Keratinocyte (primary cell): ENCODE measurements at regions not wholly inside any gene's neighbourhood (a gene's known extent, or its start where the extent isn't known, plus 50 kb on each side); places are given as distances from the start of the nearest gene placed in this dataset.

Experiments
- DNase-seq: peaks from one replicate; pipeline ENCODE4 v3.0.0-alpha.2; 2011; ENCODE audit warnings: low read depth, missing footprints, low spot score
- FAIRE-seq: peaks from 2 replicates; lab custom pipeline; 2011; peaks lifted over from hg19 to GRCh38; lab: Jason Lieb, UNC
- H2AFZ ChIP-seq: 2 replicates; pipeline ENCODE4 v1.6.0; 2012; ENCODE audit warnings: low read length, control low read depth, inconsistent platforms; ENCODE audit not compliant: control insufficient read depth
- H3K27ac ChIP-seq: 2 replicates; pipeline ENCODE4 v1.5.1; 2011; ENCODE audit warnings: low read length; ENCODE audit not compliant: control insufficient read depth, insufficient read depth
- H3K27me3 ChIP-seq: 3 replicates; pipeline ENCODE4 v1.6.0; 2011; ENCODE audit warnings: low read length; ENCODE audit not compliant: control insufficient read depth, insufficient read depth; ENCODE audit errors: extremely low read depth
- H3K36me3 ChIP-seq, 2 experiments: 2 replicates in 1 of 2; 3 replicates in 1 of 2; pipeline ENCODE4 v1.5.1; 2011; ENCODE audit warnings: low read length in 2 of 2, mild to moderate bottlenecking in 1 of 2; ENCODE audit not compliant: control insufficient read depth in 2 of 2, insufficient read depth in 2 of 2; ENCODE audit errors: extremely low read depth in 1 of 2
- H3K4me1 ChIP-seq: 3 replicates; pipeline ENCODE4 v1.5.1; 2011; ENCODE audit warnings: low read length; ENCODE audit not compliant: control insufficient read depth, insufficient read depth; ENCODE audit errors: extremely low read depth
- H3K4me2 ChIP-seq: 3 replicates; pipeline ENCODE4 v1.6.0; 2011; ENCODE audit warnings: low read depth, low read length; ENCODE audit not compliant: control insufficient read depth, insufficient read depth; ENCODE audit errors: extremely low read depth
- H3K4me3 ChIP-seq, 3 experiments: fragments of 200-600 bp in 1 of 3; sonication (generic) in 1 of 3; 2 replicates in 2 of 3; 3 replicates in 1 of 3; pipeline ENCODE4 v1.5.1; 2011 to 2016; ENCODE audit warnings: low read length in 3 of 3, mild to moderate bottlenecking in 3 of 3, control low read depth in 2 of 3, inconsistent platforms in 1 of 3, low read depth in 1 of 3, mixed read lengths in 1 of 3, mixed run types in 1 of 3, moderate library complexity in 1 of 3; ENCODE audit not compliant: control insufficient read depth in 2 of 3, insufficient read depth in 2 of 3; ENCODE audit errors: extremely low read depth in 1 of 3
- H3K79me2 ChIP-seq: 2 replicates; pipeline ENCODE4 v1.6.0; 2012; ENCODE audit warnings: low read length; ENCODE audit not compliant: control insufficient read depth, insufficient read depth
- H3K9ac ChIP-seq: 3 replicates; pipeline ENCODE4 v1.6.0; 2011; ENCODE audit warnings: low read length; ENCODE audit not compliant: control insufficient read depth, insufficient read depth; ENCODE audit errors: extremely low read depth
- H3K9me1 ChIP-seq: 3 replicates; pipeline ENCODE4 v1.6.0; 2011; ENCODE audit warnings: low read length; ENCODE audit not compliant: control insufficient read depth, insufficient read depth; ENCODE audit errors: extremely low read depth
- H3K9me3 ChIP-seq: 2 replicates; pipeline ENCODE4 v1.5.1; 2012; ENCODE audit warnings: low read depth, low read length; ENCODE audit not compliant: control insufficient read depth
- H4K20me1 ChIP-seq: 3 replicates; pipeline ENCODE4 v1.6.0; 2011; ENCODE audit warnings: low read length; ENCODE audit not compliant: control insufficient read depth, insufficient read depth; ENCODE audit errors: extremely low read depth
- EZH2 ChIP-seq: IDR thresholded peaks from one replicate; pipeline ENCODE4 v1.6.1; 2012; ENCODE audit warnings: inconsistent platforms, mild to moderate bottlenecking, low read length, moderate library complexity
- dilution Hi-C: fragments of 300-500 bp; cut with MboI; formaldehyde crosslinking; loops from one replicate; pipeline ENCODE4 v1.7.0; 2020; ENCODE audit warnings: low sequenced_read_pairs; ENCODE audit not compliant: extremely low pct_ligation_motif_present
- TF ChIP-seq, protein P1 (sequence below), 3 experiments: IDR thresholded peaks in 1 of 3; conservative IDR thresholded peaks in 1 of 3; optimal IDR thresholded peaks in 1 of 3; 2 replicates in 2 of 3; 3 replicates in 1 of 3; pipeline versions ENCODE3 to v1.5.1; 2011; ENCODE audit warnings: low read length in 3 of 3, mild to moderate bottlenecking in 3 of 3, moderate library complexity in 2 of 3, control low read depth in 1 of 3, inconsistent platforms in 1 of 3; ENCODE audit not compliant: insufficient read depth in 2 of 3; ENCODE audit errors: extremely low read depth in 1 of 3

DNA sequence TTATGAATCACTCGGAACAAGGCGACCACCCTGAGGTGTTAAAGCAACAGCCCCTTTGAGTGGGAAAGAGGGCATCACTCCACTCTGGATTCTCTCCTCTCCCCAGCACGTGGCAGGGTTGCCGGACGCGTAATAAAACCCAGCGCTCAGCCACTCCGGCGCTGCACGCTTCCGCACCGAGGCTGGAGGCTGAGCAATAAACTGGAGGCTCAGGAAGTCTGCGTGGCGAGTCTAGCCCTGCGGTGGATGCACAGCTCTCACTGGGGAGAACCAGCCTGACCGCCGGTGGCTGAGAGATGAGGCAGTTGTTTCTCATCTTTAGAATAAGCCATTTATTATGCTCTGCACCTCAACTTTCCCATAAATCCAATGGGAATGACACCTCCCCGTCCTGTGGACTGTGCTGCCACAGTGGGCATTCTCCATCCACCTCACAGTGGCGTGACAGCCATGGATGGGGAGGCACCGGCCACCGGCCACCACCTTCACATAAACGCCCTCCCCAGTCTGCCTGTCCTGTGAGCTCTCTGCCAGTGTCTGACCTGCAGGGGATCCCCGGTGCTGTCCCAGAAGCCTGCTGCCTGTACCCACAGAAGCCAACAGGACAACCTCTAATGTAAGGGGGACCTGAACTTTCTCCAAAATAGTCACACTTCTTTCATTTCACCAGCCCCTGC lies 64.2 kb upstream of the GGTLC1 start:
- no peaks in the 10 kb centered on the region for H3K9me1 ChIP-seq
- no peaks in the 10 kb centered on the region for H3K9me3 ChIP-seq
- H3K4me2 ChIP-seq = no peak overlapping the region
- dilution Hi-C loops = no loop called here
- H3K27ac ChIP-seq = no peak overlapping the region
- no peaks in the 10 kb centered on the region for H3K36me3 ChIP-seq
- FAIRE-seq (no peak), DNase-seq (no peak)
- H4K20me1 ChIP-seq = no peaks in the 10 kb centered on the region
- H3K4me1 ChIP-seq = no peaks in the 10 kb centered on the region
- no peak overlapping the region for H2AFZ ChIP-seq
- no peak overlapping the region for H3K9ac ChIP-seq
- TF ChIP-seq, protein P1, sequence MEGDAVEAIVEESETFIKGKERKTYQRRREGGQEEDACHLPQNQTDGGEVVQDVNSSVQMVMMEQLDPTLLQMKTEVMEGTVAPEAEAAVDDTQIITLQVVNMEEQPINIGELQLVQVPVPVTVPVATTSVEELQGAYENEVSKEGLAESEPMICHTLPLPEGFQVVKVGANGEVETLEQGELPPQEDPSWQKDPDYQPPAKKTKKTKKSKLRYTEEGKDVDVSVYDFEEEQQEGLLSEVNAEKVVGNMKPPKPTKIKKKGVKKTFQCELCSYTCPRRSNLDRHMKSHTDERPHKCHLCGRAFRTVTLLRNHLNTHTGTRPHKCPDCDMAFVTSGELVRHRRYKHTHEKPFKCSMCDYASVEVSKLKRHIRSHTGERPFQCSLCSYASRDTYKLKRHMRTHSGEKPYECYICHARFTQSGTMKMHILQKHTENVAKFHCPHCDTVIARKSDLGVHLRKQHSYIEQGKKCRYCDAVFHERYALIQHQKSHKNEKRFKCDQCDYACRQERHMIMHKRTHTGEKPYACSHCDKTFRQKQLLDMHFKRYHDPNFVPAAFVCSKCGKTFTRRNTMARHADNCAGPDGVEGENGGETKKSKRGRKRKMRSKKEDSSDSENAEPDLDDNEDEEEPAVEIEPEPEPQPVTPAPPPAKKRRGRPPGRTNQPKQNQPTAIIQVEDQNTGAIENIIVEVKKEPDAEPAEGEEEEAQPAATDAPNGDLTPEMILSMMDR (optimal IDR thresholded peaks at IDR 0.05 in 1 of 3, IDR thresholded peaks at IDR 0.05 in 1 of 3, conservative IDR thresholded peaks at IDR 0.05 in 1 of 3; ENCODE audit: extremely low read depth in 1 of 3, insufficient read depth in 2 of 3, low read length in 3 of 3) = no peak
- TF ChIP-seq EZH2 = no peak
- no peak overlapping the region for H3K4me3 ChIP-seq
- H3K27me3 ChIP-seq = no peaks in the 10 kb centered on the region
- H3K79me2 ChIP-seq = no peaks in the 10 kb centered on the region

DNA sequence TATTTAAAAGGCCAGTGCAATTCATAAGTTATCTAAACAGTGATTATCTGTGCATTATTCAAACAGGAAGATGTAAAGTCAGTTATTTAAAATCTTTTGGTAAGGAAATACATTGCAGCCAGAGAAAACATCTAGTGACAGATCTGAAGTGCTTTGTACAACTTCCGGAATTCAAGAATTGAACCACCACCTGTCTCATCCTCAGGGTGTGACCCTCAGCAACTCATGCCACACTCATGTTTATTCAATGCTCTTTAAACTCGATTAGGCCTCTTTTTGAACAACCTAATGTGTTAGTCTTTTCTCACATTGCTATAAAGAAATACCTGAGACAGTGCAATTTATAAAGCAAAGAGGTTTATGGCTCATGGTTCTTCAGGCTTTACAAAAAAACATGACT lies 62.6 kb upstream of the GGTLC1 start:
- DNase-seq = no peak
- no peak overlapping the region for H3K27ac ChIP-seq
- no peaks in the 10 kb centered on the region for H3K9me1 ChIP-seq
- H4K20me1 ChIP-seq = no peaks in the 10 kb centered on the region
- dilution Hi-C loops = no loop called here
- H3K9me3 ChIP-seq = no peaks in the 10 kb centered on the region
- H3K9ac ChIP-seq = no peak overlapping the region
- no peak overlapping the region for H2AFZ ChIP-seq
- H3K4me2 ChIP-seq = no peak overlapping the region
- TF ChIP-seq, protein P1 (optimal IDR thresholded peaks at IDR 0.05 in 1 of 3, IDR thresholded peaks at IDR 0.05 in 1 of 3, conservative IDR thresholded peaks at IDR 0.05 in 1 of 3; ENCODE audit: extremely low read depth in 1 of 3, insufficient read depth in 2 of 3, low read length in 3 of 3) = no peak
- H3K36me3 ChIP-seq = no peaks in the 10 kb centered on the region
- H3K79me2 ChIP-seq = no peaks in the 10 kb centered on the region
- FAIRE-seq = no peak
- H3K4me3 ChIP-seq = no peak overlapping the region
- H3K27me3 ChIP-seq = no peaks in the 10 kb centered on the region
- no peaks in the 10 kb centered on the region for H3K4me1 ChIP-seq
